Keratinocyte (primary cell): ENCODE measurements at regions not wholly inside any gene's neighbourhood (a gene's known extent, or its start where the extent isn't known, plus 50 kb on each side); places are given as distances from the start of the nearest gene placed in this dataset.

ENCODE experiments used
- EZH2 ChIP-seq: IDR thresholded peaks from one replicate; pipeline ENCODE4 v1.6.1; 2012; ENCODE audit warnings: inconsistent platforms, mild to moderate bottlenecking, low read length, moderate library complexity
- TF ChIP-seq, protein P1 (sequence below), 3 experiments: IDR thresholded peaks in 1 of 3; conservative IDR thresholded peaks in 1 of 3; optimal IDR thresholded peaks in 1 of 3; 2 replicates in 2 of 3; 3 replicates in 1 of 3; pipeline versions ENCODE3 to v1.5.1; 2011; ENCODE audit warnings: low read length in 3 of 3, mild to moderate bottlenecking in 3 of 3, moderate library complexity in 2 of 3, control low read depth in 1 of 3, inconsistent platforms in 1 of 3; ENCODE audit not compliant: insufficient read depth in 2 of 3; ENCODE audit errors: extremely low read depth in 1 of 3

GRCh38 chrX:131734621-131735020 is 190.7 kb downstream of the OR13H1 start:
- TF ChIP-seq, protein P1, sequence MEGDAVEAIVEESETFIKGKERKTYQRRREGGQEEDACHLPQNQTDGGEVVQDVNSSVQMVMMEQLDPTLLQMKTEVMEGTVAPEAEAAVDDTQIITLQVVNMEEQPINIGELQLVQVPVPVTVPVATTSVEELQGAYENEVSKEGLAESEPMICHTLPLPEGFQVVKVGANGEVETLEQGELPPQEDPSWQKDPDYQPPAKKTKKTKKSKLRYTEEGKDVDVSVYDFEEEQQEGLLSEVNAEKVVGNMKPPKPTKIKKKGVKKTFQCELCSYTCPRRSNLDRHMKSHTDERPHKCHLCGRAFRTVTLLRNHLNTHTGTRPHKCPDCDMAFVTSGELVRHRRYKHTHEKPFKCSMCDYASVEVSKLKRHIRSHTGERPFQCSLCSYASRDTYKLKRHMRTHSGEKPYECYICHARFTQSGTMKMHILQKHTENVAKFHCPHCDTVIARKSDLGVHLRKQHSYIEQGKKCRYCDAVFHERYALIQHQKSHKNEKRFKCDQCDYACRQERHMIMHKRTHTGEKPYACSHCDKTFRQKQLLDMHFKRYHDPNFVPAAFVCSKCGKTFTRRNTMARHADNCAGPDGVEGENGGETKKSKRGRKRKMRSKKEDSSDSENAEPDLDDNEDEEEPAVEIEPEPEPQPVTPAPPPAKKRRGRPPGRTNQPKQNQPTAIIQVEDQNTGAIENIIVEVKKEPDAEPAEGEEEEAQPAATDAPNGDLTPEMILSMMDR (optimal IDR thresholded peaks at IDR 0.05 in 1 of 3, IDR thresholded peaks at IDR 0.05 in 1 of 3, conservative IDR thresholded peaks at IDR 0.05 in 1 of 3; ENCODE audit: extremely low read depth in 1 of 3, insufficient read depth in 2 of 3, low read length in 3 of 3), result peak in 1 of 3 experiments; percentile 46
- TF ChIP-seq EZH2, result no peak
